ENCODE measurements at regions not wholly inside any gene's neighbourhood (a gene's known extent, or its start where the extent isn't known, plus 50 kb on each side); places are given as distances from the start of the nearest gene placed in this dataset.

DNA sequence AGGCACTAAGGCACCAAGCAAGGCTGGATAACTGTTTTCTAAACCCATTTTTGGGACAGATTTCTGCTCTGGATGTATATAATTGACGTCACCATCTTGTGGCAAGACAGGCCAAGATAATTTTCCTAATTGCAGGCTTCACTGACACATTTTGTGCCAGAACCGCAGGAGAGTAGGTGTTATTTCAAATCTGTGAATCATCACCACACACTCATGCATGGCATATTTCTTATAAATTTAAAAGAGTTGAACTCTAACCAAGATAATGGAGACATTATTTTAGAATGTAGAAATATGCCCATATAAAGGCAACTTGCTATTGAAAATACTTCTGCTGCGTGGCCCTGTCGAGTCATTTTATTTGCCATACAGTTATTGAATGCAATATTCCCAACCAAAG, 68.3 kb upstream of the ACYP2 start:
- Histone ChIP-seq H2BK120ac (replicated peaks; ENCODE audit: low read depth, low read length) (no peak overlapping the region), H2BK20ac (ENCODE audit: low read length) (no peak overlapping the region), H4K5ac (ENCODE audit: insufficient read length, low read depth, low read length) (no peak overlapping the region), H2BK15ac (ENCODE audit: low read length) (no peak overlapping the region), H3K4ac (replicated peaks; ENCODE audit: insufficient read length, low read depth, low read length) (no peak overlapping the region), H4K20me1 (replicated peaks in 1 of 2; ENCODE audit: control insufficient read depth in 1 of 2, insufficient read depth in 2 of 2, low read length in 2 of 2) (no peaks in the 10 kb centered on the region), H3K4me2 (ENCODE audit: insufficient read depth in 1 of 2, low read depth in 2 of 2, low read length in 2 of 2) (no peak overlapping the region), H3K23ac (ENCODE audit: insufficient read length) (no peak overlapping the region), H3K36me3 (ENCODE audit: control insufficient read depth in 2 of 4, insufficient read depth in 4 of 4, low read length in 3 of 4) (no peaks in the 10 kb centered on the region), H2AK5ac (ENCODE audit: low read depth, low read length) (no peak overlapping the region), H3K79me2 (ENCODE audit: control insufficient read depth in 1 of 2, insufficient read depth in 2 of 2, low read length in 2 of 2) (no peaks in the 10 kb centered on the region), H3K18ac (ENCODE audit: extremely low read depth, low read length) (no peak overlapping the region), H3K79me1 (ENCODE audit: low read depth, low read length) (no peaks in the 10 kb centered on the region), H3K4me3 (ENCODE audit: extremely low read depth in 1 of 4, insufficient read depth in 2 of 4, low read depth in 3 of 4, low read length in 4 of 4) (no peak overlapping the region), H2BK5ac (ENCODE audit: low read depth, low read length) (no peak overlapping the region), H3K14ac (ENCODE audit: insufficient read length) (no peak overlapping the region), H3K9ac (replicated peaks in 1 of 4; ENCODE audit: extremely low read depth in 1 of 4, low read depth in 3 of 4, low read length in 3 of 4) (no peak overlapping the region), H3K27ac (ENCODE audit: low read depth, low read length) (no peak overlapping the region), H3K23me2 (ENCODE audit: low read depth, low read length) (no peaks in the 10 kb centered on the region), H3K56ac (replicated peaks; ENCODE audit: insufficient read length, low read depth, low read length) (no peak overlapping the region), H2AFZ (ENCODE audit: low read length) (no peak overlapping the region), H4K8ac (ENCODE audit: extremely low read depth, insufficient read depth, low read length) (no peak overlapping the region), H3K4me1 (replicated peaks in 1 of 4; ENCODE audit: control insufficient read depth in 3 of 4, insufficient read depth in 4 of 4, low read length in 3 of 4) (no peaks in the 10 kb centered on the region), H2BK12ac (ENCODE audit: low read depth, low read length) (no peak overlapping the region), H4K91ac (replicated peaks; ENCODE audit: insufficient read length, low read length) (no peak overlapping the region), H3K27me3 (replicated peaks in 1 of 4; ENCODE audit: control insufficient read depth in 3 of 4, extremely low read depth in 1 of 4, insufficient read depth in 3 of 4, low read length in 3 of 4) (no peaks in the 10 kb centered on the region), H3K9me3 (ENCODE audit: insufficient read depth in 2 of 2, low read depth in 1 of 2, low read length in 1 of 2) (no peaks in the 10 kb centered on the region; a peak in 1 of 4 replicates)
- CTCF ChIA-PET (ENCODE audit: partially characterized antibody) = no interaction called here
- 83% methylated on average over 4 of the region's 4 CpGs; no CpG with 5 or more reads in 1 of the 2 experiments for WGBS, 2 experiments (ENCODE audit: extremely low coverage in 1 of 2, insufficient coverage in 1 of 2, insufficient read length in 1 of 2, insufficient replicate concordance in 2 of 2, low coverage in 1 of 2, low lambda C conversion rate in 2 of 2, missing lambda C conversion rate in 1 of 2)
- POLR2A ChIA-PET (ENCODE audit: partially characterized antibody) = no interaction called here
- no peak for DNase-seq (ENCODE audit: low read depth in 1 of 2, low spot score in 2 of 2)
- TF ChIP-seq KDM1A (IDR thresholded peaks at IDR 0.05; ENCODE audit: borderline replicate concordance, low read length) (no peak), KDM5A (IDR thresholded peaks at IDR 0.05; ENCODE audit: low read length) (no peak), MAFK (IDR thresholded peaks at IDR 0.05; ENCODE audit: low read depth, low read length) (no peak), TCF12 (IDR thresholded peaks at IDR 0.05; ENCODE audit: low read depth, low read length) (no peak)
- TF ChIP-seq, protein P1, sequence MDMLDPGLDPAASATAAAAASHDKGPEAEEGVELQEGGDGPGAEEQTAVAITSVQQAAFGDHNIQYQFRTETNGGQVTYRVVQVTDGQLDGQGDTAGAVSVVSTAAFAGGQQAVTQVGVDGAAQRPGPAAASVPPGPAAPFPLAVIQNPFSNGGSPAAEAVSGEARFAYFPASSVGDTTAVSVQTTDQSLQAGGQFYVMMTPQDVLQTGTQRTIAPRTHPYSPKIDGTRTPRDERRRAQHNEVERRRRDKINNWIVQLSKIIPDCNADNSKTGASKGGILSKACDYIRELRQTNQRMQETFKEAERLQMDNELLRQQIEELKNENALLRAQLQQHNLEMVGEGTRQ (IDR thresholded peaks at IDR 0.05; ENCODE audit: low read length) = no peak
- FAIRE-seq = no peak

All from H1 (cell line).